Gastrocnemius medialis (tissue), 4 donors: ENCODE measurements at regions not wholly inside any gene's neighbourhood (a gene's known extent, or its start where the extent isn't known, plus 50 kb on each side); places are given as distances from the start of the nearest gene placed in this dataset.

ENCODE experiments used
- CTCF ChIP-seq, 5 experiments: fragments of 450-650 bp in 3 of 5; fragments of 200-600 bp in 2 of 5; sonication (generic) in 2 of 5; IDR thresholded peaks in 4 of 5; conservative IDR thresholded peaks in 1 of 5; 1 replicate in 4 of 5; 2 replicates in 1 of 5; pipeline ENCODE4 v1.5.1; 2016 to 2019; ENCODE audit warnings: antibody characterized with exemption in 5 of 5, mild to moderate bottlenecking in 3 of 5, moderate library complexity in 3 of 5
- POLR2A ChIP-seq, 2 donors: fragments of 450-650 bp; IDR thresholded peaks; one replicate each; pipeline ENCODE4 v1.6.1; 2017; ENCODE audit warnings: antibody characterized with exemption in 2 of 2, mild to moderate bottlenecking in 2 of 2, moderate library complexity in 2 of 2

GRCh38 chr7:140281960-140282359, 105.2 kb upstream of the KDM7A start:
- TF ChIP-seq CTCF (IDR thresholded peaks at IDR 0.05 in 4 of 5, conservative IDR thresholded peaks at IDR 0.05 in 1 of 5) (no peak), POLR2A (IDR thresholded peaks at IDR 0.05) (no peak)
